A673 (cell line): ENCODE measurements at regions not wholly inside any gene's neighbourhood (a gene's known extent, or its start where the extent isn't known, plus 50 kb on each side); places are given as distances from the start of the nearest gene placed in this dataset.

Experiments used
- CTCF ChIP-seq: fragments of 300-800, 200-600 bp; sonication (generic); conservative IDR thresholded peaks from 2 replicates; pipeline ENCODE4 v1.5.1; 2017; ENCODE audit warnings: low read depth, mild to moderate bottlenecking, antibody characterized with exemption, low read length, moderate library complexity, mixed read lengths
- EZH2 ChIP-seq: fragments of 200-600 bp; sonication (generic); IDR thresholded peaks from 2 replicates; pipeline ENCODE4 v1.6.1; 2017; ENCODE audit warnings: borderline replicate concordance, low read depth, mild to moderate bottlenecking, mixed read lengths, antibody characterized with exemption, low read length; ENCODE audit not compliant: poor library complexity, severe bottlenecking

DNA sequence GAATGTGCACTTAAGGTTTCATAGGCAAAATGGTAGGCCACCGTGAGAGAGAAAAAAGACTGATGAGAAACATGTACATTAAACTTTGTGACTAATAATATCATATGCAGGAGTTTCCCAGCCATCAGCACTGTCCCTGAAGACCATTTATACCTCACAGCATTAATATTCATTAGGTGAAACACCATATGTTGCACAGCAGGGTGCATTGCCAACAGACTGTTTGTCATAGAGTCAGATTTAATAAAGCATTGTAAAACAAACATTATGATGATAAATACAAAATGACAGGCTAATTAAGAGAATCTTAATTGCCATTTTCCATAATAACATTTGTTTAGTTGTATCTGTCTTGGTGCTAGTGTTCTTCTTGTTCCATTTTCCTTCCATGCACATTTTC lies 578.3 kb downstream of the EPHA3 start:
- TF ChIP-seq CTCF (no peak), EZH2 (no peak)
